ENCODE measurements at regions not wholly inside any gene's neighbourhood (a gene's known extent, or its start where the extent isn't known, plus 50 kb on each side); places are given as distances from the start of the nearest gene placed in this dataset.

DNA sequence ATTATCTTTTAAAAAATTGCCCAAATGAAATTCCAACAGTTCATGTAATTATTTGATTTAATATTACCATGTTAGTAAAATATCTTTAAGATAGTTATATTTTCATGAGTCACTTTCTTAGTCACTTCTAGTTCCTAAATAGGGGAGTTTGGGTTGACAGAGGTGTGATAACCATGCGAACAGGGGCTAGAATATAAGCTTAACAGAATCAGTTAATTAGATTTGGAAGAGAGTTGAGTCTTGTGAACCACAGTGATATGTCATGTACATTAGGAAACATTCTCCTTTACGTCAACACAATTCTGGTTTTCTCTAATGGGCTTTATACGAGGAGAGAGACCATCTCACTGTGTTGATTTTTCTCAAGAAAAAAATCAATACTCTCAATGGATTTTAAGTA lies 64.8 kb upstream of the ZNF281 start:
- no peak overlapping the region for H3K27ac Mint-ChIP-seq
- H3K4me3 Mint-ChIP-seq, result no peak overlapping the region
- DNase-seq (no peak), ATAC-seq (replicated peaks) (no peak)
- H3K4me1 Mint-ChIP-seq, result peaks cover 6 to 11% of the 10 kb centered on the region in 2 donors
- H3K27me3 Mint-ChIP-seq, result peaks cover 13% of the 10 kb centered on the region in 2 donors
- H3K36me3 Mint-ChIP-seq, result no peaks in the 10 kb centered on the region
- H3K9me3 Mint-ChIP-seq, result no peaks in the 10 kb centered on the region

- H3K4me3 Mint-ChIP-seq, result no peak overlapping the region
- ATAC-seq (replicated peaks) (peak; percentile 36 to 61), DNase-seq (no peak)
- H3K36me3 Mint-ChIP-seq, result no peaks in the 10 kb centered on the region
- H3K27me3 Mint-ChIP-seq, result peaks cover 6 to 8% of the 10 kb centered on the region in 2 donors
- H3K9me3 Mint-ChIP-seq, result no peaks in the 10 kb centered on the region
- H3K4me1 Mint-ChIP-seq, result peaks cover 6 to 11% of the 10 kb centered on the region in 2 donors
- peak overlapping the region; percentile 62 for H3K27ac Mint-ChIP-seq
Measured at GRCh38 chr1:200473698-200474371, 64.0 kb upstream of the ZNF281 start.

DNA sequence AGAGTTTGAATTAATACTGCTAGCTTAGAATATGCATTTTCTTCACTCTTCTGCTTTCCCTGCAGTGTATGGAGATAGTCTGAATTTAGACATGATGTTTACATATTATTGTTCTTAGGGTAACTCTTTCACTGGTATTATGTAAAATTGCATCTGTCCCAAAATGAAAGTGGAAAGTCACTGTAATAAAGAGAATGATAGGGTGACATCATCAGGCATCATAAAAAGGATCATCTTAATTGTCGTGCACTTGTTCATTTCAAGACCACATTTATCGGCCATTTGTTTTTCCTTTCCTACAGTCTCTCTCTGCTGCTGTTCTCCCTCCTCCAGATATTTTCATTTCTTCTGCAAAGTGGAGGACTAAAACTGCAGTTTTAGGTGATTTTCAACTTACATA lies 61.9 kb upstream of the ZNF281 start:
- peaks cover 6 to 8% of the 10 kb centered on the region in 2 donors for H3K27me3 Mint-ChIP-seq
- H3K9me3 Mint-ChIP-seq, result no peaks in the 10 kb centered on the region
- H3K36me3 Mint-ChIP-seq, result no peaks in the 10 kb centered on the region
- no peak overlapping the region for H3K4me3 Mint-ChIP-seq
- H3K4me1 Mint-ChIP-seq, result peaks cover 6 to 11% of the 10 kb centered on the region in 2 donors
- ATAC-seq (replicated peaks), result no peak
- DNase-seq, result no peak
- no peak overlapping the region for H3K27ac Mint-ChIP-seq

- no peak for ATAC-seq (replicated peaks)
- Mint-ChIP-seq H3K9me3 (no peaks in the 10 kb centered on the region), H3K4me3 (no peak overlapping the region), H3K27ac (no peak overlapping the region), H3K27me3 (peaks cover 6 to 9% of the 10 kb centered on the region in 2 donors), H3K36me3 (no peaks in the 10 kb centered on the region), H3K4me1 (peaks cover 0 to 2% of the 10 kb centered on the region in 2 donors)
- DNase-seq, result no peak
Measured at GRCh38 chr1:200468264-200469001, 58.6 kb upstream of the ZNF281 start.

- Mint-ChIP-seq H3K9me3 (no peaks in the 10 kb centered on the region), H3K27ac (no peak overlapping the region), H3K27me3 (peaks cover 0 to 6% of the 10 kb centered on the region in 2 donors), H3K36me3 (no peaks in the 10 kb centered on the region), H3K4me3 (no peak overlapping the region), H3K4me1 (no peaks in the 10 kb centered on the region)
- DNase-seq (no peak), ATAC-seq (replicated peaks) (no peak)
Measured at GRCh38 chr1:200464784-200465400, 55.1 kb upstream of the ZNF281 start.

All from stimulated activated naive B cell treated with anti-CD40 and anti-IgM and Interleukin-4, amounts not matched to agents 10 μg/mL and 1 μg/mL and 100 μg/mL, for 72 hours (primary cell).